GM12873 (cell line): ENCODE measurements at regions not wholly inside any gene's neighbourhood (a gene's known extent, or its start where the extent isn't known, plus 50 kb on each side); places are given as distances from the start of the nearest gene placed in this dataset.

ENCODE experiments used
- CTCF ChIP-seq: IDR thresholded peaks from 2 replicates; pipeline ENCODE4 v1.5.1; 2012; ENCODE audit warnings: low read depth, mild to moderate bottlenecking, moderate library complexity, low read length, control low read depth; ENCODE audit not compliant: insufficient read depth; ENCODE audit errors: missing control alignments

GRCh38 chr11:109145287-109145686 is 276.7 kb upstream of the C11orf87 start:
- TF ChIP-seq CTCF = no peak

DNA sequence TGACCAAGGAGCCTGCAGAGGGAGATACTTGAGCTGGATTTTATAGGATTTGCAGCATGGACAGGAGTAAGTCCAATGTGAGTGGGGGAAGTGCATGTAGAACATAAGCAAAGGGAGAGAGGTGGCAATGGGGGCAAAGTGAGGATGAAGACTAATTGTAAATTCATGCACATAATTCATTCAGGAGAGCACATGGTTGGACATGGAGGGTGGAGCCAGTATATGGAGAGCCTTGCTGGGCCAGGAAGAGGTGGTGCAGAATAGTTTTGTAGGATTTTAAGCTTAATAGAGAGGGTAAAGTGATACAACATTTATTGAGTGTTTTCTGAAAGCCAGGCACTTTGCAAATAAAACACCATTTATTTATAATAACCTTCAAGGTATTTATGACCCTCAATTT is 274.3 kb upstream of the C11orf87 start:
- no peak for TF ChIP-seq CTCF

DNA sequence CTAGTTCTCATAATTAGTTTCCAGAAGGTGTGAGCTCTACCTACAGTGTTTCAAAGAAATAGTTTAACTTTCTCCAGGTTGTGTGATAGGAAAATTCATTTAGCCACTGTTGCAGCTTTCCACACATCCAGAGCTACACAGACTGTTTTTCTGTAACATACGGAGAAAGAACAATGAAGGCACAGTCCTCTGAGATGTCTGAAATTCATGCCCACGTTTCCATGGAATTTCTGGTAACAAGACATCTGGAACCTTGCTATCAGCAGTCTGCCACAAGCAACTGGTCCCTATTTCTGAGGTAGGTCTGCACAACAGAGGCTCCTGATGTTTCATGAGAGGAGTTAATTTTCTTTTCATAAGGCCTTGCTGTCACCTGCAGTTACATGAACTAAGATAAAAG is 273.3 kb upstream of the C11orf87 start:
- TF ChIP-seq CTCF = no peak

- TF ChIP-seq CTCF = no peak
Measured at GRCh38 chr11:109150581-109150980, 271.4 kb upstream of the C11orf87 start.

GRCh38 chr11:109153836-109154235 is 268.2 kb upstream of the C11orf87 start:
- TF ChIP-seq CTCF = no peak

GRCh38 chr11:109155291-109155690 is 266.7 kb upstream of the C11orf87 start:
- no peak for TF ChIP-seq CTCF

- TF ChIP-seq CTCF = no peak
Measured at GRCh38 chr11:109165035-109165434, 257.0 kb upstream of the C11orf87 start.

DNA sequence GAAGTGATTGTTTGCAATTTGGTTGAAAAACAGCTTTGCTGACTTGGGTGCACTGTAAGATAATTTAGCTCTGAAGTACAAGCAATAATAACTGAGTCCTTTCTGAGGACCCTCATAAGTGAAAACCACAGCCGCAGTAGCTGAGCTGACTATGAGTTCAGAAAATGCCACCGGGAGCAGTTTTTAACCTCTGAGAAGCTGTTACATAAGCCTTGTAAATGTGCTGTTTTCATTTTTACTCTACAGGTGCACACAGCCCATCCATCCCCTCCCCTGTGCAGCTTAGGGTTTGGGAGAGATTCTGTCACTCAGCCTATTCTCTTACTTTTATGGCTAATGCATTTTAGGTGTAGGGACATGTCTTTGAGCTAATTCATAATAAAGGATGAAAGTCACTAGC is 255.5 kb upstream of the C11orf87 start:
- no peak for TF ChIP-seq CTCF
